HepG2 (cell line): ENCODE measurements at regions not wholly inside any gene's neighbourhood (a gene's known extent, or its start where the extent isn't known, plus 50 kb on each side); places are given as distances from the start of the nearest gene placed in this dataset.

Experiments used
- BHLHE40 ChIP-seq: IDR thresholded peaks from 2 replicates; pipeline ENCODE4 v1.6.1; 2011; ENCODE audit warnings: low read length, improper control_type of control experiment
- CHD4 ChIP-seq: fragments of 200-600 bp; sonication (generic); IDR thresholded peaks from 2 replicates; pipeline ENCODE4 v1.7.0; 2017; ENCODE audit warnings: mild to moderate bottlenecking, low read length, borderline replicate concordance
- CTCF ChIP-seq: sonication (generic); formaldehyde crosslinking; IDR thresholded peaks from 2 replicates; pipeline ENCODE4 v1.5.0; 2020; ENCODE audit warnings: mild to moderate bottlenecking, missing genetic modification reagents, moderate library complexity
- HNF4A ChIP-seq: sonication (generic); formaldehyde crosslinking; IDR thresholded peaks from 2 replicates; pipeline ENCODE4 v1.4.0; 2020; ENCODE audit warnings: missing genetic modification reagents
- HOXA5 ChIP-seq: sonication (generic); formaldehyde crosslinking; IDR thresholded peaks from 2 replicates; pipeline ENCODE4 v1.4.0; 2020; ENCODE audit warnings: missing genetic modification reagents
- KDM4B ChIP-seq: sonication (generic); formaldehyde crosslinking; IDR thresholded peaks from 2 replicates; pipeline ENCODE4 v1.4.0; 2020; ENCODE audit warnings: missing genetic modification reagents
- RFX5 ChIP-seq: IDR thresholded peaks from 2 replicates; pipeline ENCODE4 v1.6.1; 2011; ENCODE audit warnings: low read depth, low read length, improper control_type of control experiment
- SYNCRIP ChIP-seq: fragments of 200-400 bp; formaldehyde crosslinking; IDR thresholded peaks from 2 replicates; pipeline ENCODE4 v1.6.1; 2018; ENCODE audit warnings: mild to moderate bottlenecking, low read depth, low read length; ENCODE audit not compliant: insufficient read depth
- UBTF ChIP-seq: sonication (generic); formaldehyde crosslinking; IDR thresholded peaks from 2 replicates; pipeline ENCODE4 v1.4.0; 2020; ENCODE audit warnings: mild to moderate bottlenecking, missing genetic modification reagents
- ZNF274 ChIP-seq: sonication (generic); formaldehyde crosslinking; IDR thresholded peaks from 2 replicates; pipeline ENCODE4 v1.5.1; 2020; ENCODE audit warnings: mild to moderate bottlenecking, missing genetic modification reagents
- ZNF318 ChIP-seq: sonication (generic); formaldehyde crosslinking; IDR thresholded peaks from 2 replicates; pipeline ENCODE4 v1.4.0; 2020; ENCODE audit warnings: mild to moderate bottlenecking, missing genetic modification reagents

- no peak for TF ChIP-seq RFX5
- no peak for TF ChIP-seq BHLHE40
- no peak for TF ChIP-seq HOXA5 (CRISPR knock-in tag)
- TF ChIP-seq ZNF318 (CRISPR knock-in tag) = no peak
- no peak for TF ChIP-seq HNF4A (CRISPR knock-in tag)
- TF ChIP-seq CTCF (CRISPR knock-in tag) = no peak
- no peak for TF ChIP-seq UBTF (CRISPR knock-in tag)
- no peak for TF ChIP-seq KDM4B (CRISPR knock-in tag)
- TF ChIP-seq ZNF274 (CRISPR knock-in tag) = no peak
- TF ChIP-seq SYNCRIP = no peak
- no peak for TF ChIP-seq CHD4
These were observed 79.5 kb downstream of the IRF2BPL start for GRCh38 chr14:76948976-76949375.
